HT-29 (cell line): ENCODE measurements at regions not wholly inside any gene's neighbourhood (a gene's known extent, or its start where the extent isn't known, plus 50 kb on each side); places are given as distances from the start of the nearest gene placed in this dataset.

Experiments used
- DNase-seq: peaks from one replicate; pipeline ENCODE4 v3.0.0-alpha.2; 2015; ENCODE audit warnings: low spot score

- DNase-seq = no peak
These were observed 58.3 kb downstream of the CXCL12 start for GRCh38 chr10:44326474-44327030.

GRCh38 chr10:44325596-44326307, 59.1 kb downstream of the CXCL12 start:
- DNase-seq = no peak

- DNase-seq = peak; percentile 80
These were observed 59.7 kb downstream of the CXCL12 start for GRCh38 chr10:44325157-44325556.

- DNase-seq = no peak
These were observed 61.1 kb downstream of the CXCL12 start for GRCh38 chr10:44323838-44324237.

GRCh38 chr10:44322137-44322536, 62.8 kb downstream of the CXCL12 start:
- no peak for DNase-seq

- DNase-seq = no peak
These were observed 64.1 kb downstream of the CXCL12 start for GRCh38 chr10:44320756-44321155.

GRCh38 chr10:44317856-44318255, 67.0 kb downstream of the CXCL12 start:
- DNase-seq = no peak

GRCh38 chr10:44316922-44317215, 68.0 kb downstream of the CXCL12 start:
- no peak for DNase-seq

- peak; percentile 43 for DNase-seq
These were observed 68.5 kb downstream of the CXCL12 start for GRCh38 chr10:44316187-44316921.

GRCh38 chr10:44314802-44315460, 70.0 kb downstream of the CXCL12 start:
- DNase-seq = no peak

- DNase-seq = no peak
These were observed 71.1 kb downstream of the CXCL12 start for GRCh38 chr10:44313761-44314165.

GRCh38 chr10:44312401-44312800, 72.5 kb downstream of the CXCL12 start:
- no peak for DNase-seq

GRCh38 chr10:44311563-44312051, 73.3 kb downstream of the CXCL12 start:
- no peak for DNase-seq

GRCh38 chr10:44310762-44311562, 73.9 kb downstream of the CXCL12 start:
- no peak for DNase-seq

- DNase-seq = no peak
These were observed 74.7 kb downstream of the CXCL12 start for GRCh38 chr10:44309939-44310761.

- no peak for DNase-seq
These were observed 75.5 kb downstream of the CXCL12 start for GRCh38 chr10:44309361-44309760.

GRCh38 chr10:44308935-44309334, 76.0 kb downstream of the CXCL12 start:
- DNase-seq = no peak

GRCh38 chr10:44307691-44308090, 77.2 kb downstream of the CXCL12 start:
- DNase-seq = no peak

- peak; percentile 36 for DNase-seq
These were observed 78.1 kb downstream of the CXCL12 start for GRCh38 chr10:44306762-44307161.

GRCh38 chr10:44306147-44306710, 78.7 kb downstream of the CXCL12 start:
- no peak for DNase-seq
